CD4-positive, alpha-beta T cell (primary cell): ENCODE measurements at regions not wholly inside any gene's neighbourhood (a gene's known extent, or its start where the extent isn't known, plus 50 kb on each side); places are given as distances from the start of the nearest gene placed in this dataset.

Source experiments
- ATAC-seq: fragments of 200-7000 bp; cut with Tn5 transposase; one replicate; pipeline ENCODE4 v1.10.0; 2022; ENCODE audit warnings: mild to moderate bottlenecking; ENCODE audit not compliant: poor library complexity
- CTCF ChIA-PET: fragments of 350-600 bp; sonication (Branson Sonifier 250); formaldehyde crosslinking; loops from one replicate; lab custom pipeline; 2021; ENCODE audit warnings: antibody characterized with exemption, inconsistent platforms; lab: Charles Lee
- POLR2A ChIA-PET: fragments of 350-600 bp; sonication (Branson Sonifier 250); formaldehyde crosslinking; loops from one replicate; lab custom pipeline; 2021; ENCODE audit warnings: antibody characterized with exemption, inconsistent platforms; lab: Charles Lee
- DNase-seq, 14 experiments: peaks; one replicate each; pipeline ENCODE4 v3.0.0-alpha.2; 2013 to 2020; ENCODE audit warnings: mixed read lengths in 2 of 14
- H3K27ac ChIP-seq, 2 donors: one replicate each; pipeline versions ENCODE4 v1.5.1 to v1.7.0; 2013; ENCODE audit warnings: low read length in 2 of 2, low read depth in 1 of 2, mild to moderate bottlenecking in 1 of 2
- H3K27me3 ChIP-seq, 2 experiments: 1 replicate in 1 of 2; 2 replicates in 1 of 2; pipeline versions ENCODE4 v1.6.1 to v1.7.0; 2013; ENCODE audit warnings: low read length in 2 of 2, control low read depth in 1 of 2, mild to moderate bottlenecking in 1 of 2, moderate library complexity in 1 of 2; ENCODE audit not compliant: insufficient read depth in 2 of 2, control insufficient read depth in 1 of 2
- H3K36me3 ChIP-seq: one replicate; pipeline ENCODE4 v1.6.1; 2013; ENCODE audit warnings: low read length, control low read depth; ENCODE audit not compliant: insufficient read depth
- H3K4me1 ChIP-seq: one replicate; pipeline ENCODE4 v1.6.1; 2013; ENCODE audit warnings: low read length, control low read depth; ENCODE audit not compliant: insufficient read depth
- H3K4me3 ChIP-seq: one replicate; pipeline ENCODE4 v1.5.1; 2013; ENCODE audit warnings: mild to moderate bottlenecking, low read length, moderate library complexity
- H3K9me3 ChIP-seq, 2 experiments: 1 replicate in 1 of 2; 2 replicates in 1 of 2; pipeline versions ENCODE4 v1.6.1 to v1.7.0; 2013; ENCODE audit warnings: low read length in 2 of 2, mild to moderate bottlenecking in 2 of 2, control low read depth in 1 of 2, moderate library complexity in 1 of 2; ENCODE audit not compliant: control insufficient read depth in 1 of 2, insufficient read depth in 1 of 2
- H3K27ac Mint-ChIP-seq: one replicate; pipeline ENCODE4 v1.8.0; 2020; ENCODE audit warnings: mixed read lengths
- H3K27me3 Mint-ChIP-seq: one replicate; pipeline ENCODE4 v1.8.0; 2021; ENCODE audit warnings: mixed read lengths
- H3K36me3 Mint-ChIP-seq: one replicate; pipeline ENCODE4 v1.8.0; 2021; ENCODE audit warnings: low read depth, mixed read lengths
- H3K4me1 Mint-ChIP-seq: one replicate; pipeline ENCODE4 v1.8.0; 2021; ENCODE audit warnings: low read depth, mixed read lengths
- H3K4me3 Mint-ChIP-seq: one replicate; pipeline ENCODE4 v1.8.0; 2020; ENCODE audit warnings: mild to moderate bottlenecking, mixed read lengths
- H3K9me3 Mint-ChIP-seq: one replicate; pipeline ENCODE4 v1.8.0; 2020; ENCODE audit warnings: mixed read lengths
- CTCF ChIP-seq: fragments of 200-600 bp; IDR thresholded peaks from one replicate; pipeline ENCODE4 v1.8.0; 2022; ENCODE audit warnings: antibody characterized with exemption, mild to moderate bottlenecking
- intact Hi-C, 2 experiments: fragments of 100-400 bp; cut with DNase I in 1 of 2; cut with micrococcal nuclease in 1 of 2; formaldehyde crosslinking; loops; one replicate each; pipeline versions ENCODE4 v1.15.1 to v1.9.0; 2023 to 2025; cut with DNase I, micrococcal nuclease

DNA sequence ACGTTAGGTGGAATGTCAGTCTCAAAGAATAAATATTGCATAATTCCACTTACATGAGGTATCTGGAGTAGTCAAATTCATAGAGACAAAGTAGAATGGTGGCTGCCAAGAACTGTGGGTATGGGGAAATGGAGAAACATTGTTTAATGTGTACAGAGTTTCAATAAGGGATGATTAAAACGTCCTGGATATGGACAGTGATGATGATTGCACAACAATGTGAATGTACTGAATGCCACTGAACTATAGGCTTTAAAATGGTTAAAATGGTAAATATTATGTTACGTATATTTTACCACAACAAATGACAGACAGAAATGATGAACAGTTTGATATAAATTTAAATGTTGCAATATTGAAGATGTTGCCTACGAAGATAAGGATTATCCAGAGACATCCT lies 602.0 kb upstream of the PKDCC start:
- TF ChIP-seq CTCF, result no peak
- CTCF ChIA-PET, result no interaction called here
- H3K4me1 Mint-ChIP-seq, result no peaks in the 10 kb centered on the region

GRCh38 chr2:41446266-41446665 lies 601.6 kb upstream of the PKDCC start:
- no peaks in the 10 kb centered on the region for H3K27me3 ChIP-seq
- no peaks in the 10 kb centered on the region for H3K36me3 Mint-ChIP-seq
- no peaks in the 10 kb centered on the region for H3K27me3 Mint-ChIP-seq
- no peaks in the 10 kb centered on the region for H3K36me3 ChIP-seq
- DNase-seq, result no peak
- no peaks in the 10 kb centered on the region for H3K9me3 Mint-ChIP-seq
- no peaks in the 10 kb centered on the region for H3K4me1 Mint-ChIP-seq
- CTCF ChIA-PET, result no interaction called here
- H3K4me3 Mint-ChIP-seq, result no peak overlapping the region
- TF ChIP-seq CTCF, result no peak
- no peak for ATAC-seq
- POLR2A ChIA-PET, result no interaction called here
- no peak overlapping the region for H3K4me3 ChIP-seq
- no peak overlapping the region for H3K27ac ChIP-seq
- peaks cover 0 to 3% of the 10 kb centered on the region in 2 experiments for H3K9me3 ChIP-seq
- intact Hi-C loops, result no loop called here
- H3K4me1 ChIP-seq, result no peaks in the 10 kb centered on the region
- no peak overlapping the region for H3K27ac Mint-ChIP-seq

More for the DNA sequence above, 602.0 kb upstream of the PKDCC start:
- Histone ChIP-seq H3K4me1 (no peaks in the 10 kb centered on the region), H3K9me3 (peaks cover 0 to 3% of the 10 kb centered on the region in 2 experiments), H3K36me3 (no peaks in the 10 kb centered on the region), H3K27me3 (no peaks in the 10 kb centered on the region), H3K27ac (no peak overlapping the region), H3K4me3 (no peak overlapping the region)
- no peak for ATAC-seq
- intact Hi-C loops, result no loop called here
- no peaks in the 10 kb centered on the region for H3K27me3 Mint-ChIP-seq
- H3K36me3 Mint-ChIP-seq, result no peaks in the 10 kb centered on the region
- H3K4me3 Mint-ChIP-seq, result no peak overlapping the region
- no peak overlapping the region for H3K27ac Mint-ChIP-seq
- no peaks in the 10 kb centered on the region for H3K9me3 Mint-ChIP-seq
- no peak for DNase-seq
- POLR2A ChIA-PET, result no interaction called here

- CTCF ChIA-PET, result no interaction called here
- Histone ChIP-seq H3K36me3 (no peaks in the 10 kb centered on the region), H3K27ac (no peak overlapping the region), H3K9me3 (no peaks in the 10 kb centered on the region), H3K27me3 (no peaks in the 10 kb centered on the region), H3K4me1 (no peaks in the 10 kb centered on the region), H3K4me3 (no peak overlapping the region)
- TF ChIP-seq CTCF, result no peak
- DNase-seq (no peak), ATAC-seq (no peak)
- Mint-ChIP-seq H3K27ac (no peak overlapping the region), H3K4me3 (no peak overlapping the region), H3K4me1 (no peaks in the 10 kb centered on the region), H3K27me3 (no peaks in the 10 kb centered on the region), H3K9me3 (no peaks in the 10 kb centered on the region), H3K36me3 (no peaks in the 10 kb centered on the region)
- intact Hi-C loops, result no loop called here
- POLR2A ChIA-PET, result no interaction called here
Observed at GRCh38 chr2:41448221-41448620, 599.6 kb upstream of the PKDCC start.
